ENCODE measurements at regions not wholly inside any gene's neighbourhood (a gene's known extent, or its start where the extent isn't known, plus 50 kb on each side); places are given as distances from the start of the nearest gene placed in this dataset.

GRCh38 chr14:98510392-98510791 is 761.6 kb downstream of the BCL11B start:
- no peak overlapping the region for H3K27ac ChIP-seq (ENCODE audit: low read depth, low read length)
- H3K9ac ChIP-seq (ENCODE audit: low read length), result no peak overlapping the region
- no peak overlapping the region for H3K4ac ChIP-seq (ENCODE audit: low read depth, low read length)
- H3K79me1 ChIP-seq (ENCODE audit: low read length), result no peaks in the 10 kb centered on the region
- no peak overlapping the region for H2AK5ac ChIP-seq (ENCODE audit: low read length)
- no peak overlapping the region for H3K4me2 ChIP-seq (ENCODE audit: low read length)
- H2BK5ac ChIP-seq (ENCODE audit: low read depth, low read length, poor library complexity), result no peak overlapping the region
- H4K8ac ChIP-seq (ENCODE audit: low read depth, low read length), result no peak overlapping the region
- no peaks in the 10 kb centered on the region for H3K79me2 ChIP-seq (ENCODE audit: control insufficient read depth, insufficient read depth, low read length, poor library complexity)
- H4K12ac ChIP-seq (ENCODE audit: low read depth, low read length), result no peak overlapping the region
- no peak overlapping the region for H2BK12ac ChIP-seq (ENCODE audit: low read length)
- H3K18ac ChIP-seq (ENCODE audit: low read length), result no peak overlapping the region
- H2AFZ ChIP-seq (ENCODE audit: insufficient read depth, low read length, poor library complexity), result no peak overlapping the region
- H3K4me3 ChIP-seq (ENCODE audit: low read depth, low read length), result no peak overlapping the region
- H3K36me3 ChIP-seq (ENCODE audit: control insufficient read depth in 1 of 2, insufficient read depth in 2 of 2, low read length in 2 of 2), result no peaks in the 10 kb centered on the region
- H3K27me3 ChIP-seq (ENCODE audit: insufficient read depth, low read length), result no peaks in the 10 kb centered on the region
- H3K14ac ChIP-seq (ENCODE audit: low read length), result no peak overlapping the region
- H3K4me1 ChIP-seq (ENCODE audit: control insufficient read depth in 1 of 2, insufficient read depth in 2 of 2, low read length in 2 of 2), result no peaks in the 10 kb centered on the region
- H4K91ac ChIP-seq (ENCODE audit: low read depth, low read length), result no peak overlapping the region
- no peak overlapping the region for H2BK120ac ChIP-seq (ENCODE audit: insufficient read depth, low read length, poor library complexity)
- no peaks in the 10 kb centered on the region for H3K9me3 ChIP-seq (ENCODE audit: insufficient read depth, low read depth, low read length)
- no peak overlapping the region for H3K23ac ChIP-seq (ENCODE audit: low read length)
- WGBS (ENCODE audit: extremely low coverage, insufficient coverage, insufficient read length), result no CpG with 5 or more reads among the region's 3 CpGs
- no peak for DNase-seq

DNA sequence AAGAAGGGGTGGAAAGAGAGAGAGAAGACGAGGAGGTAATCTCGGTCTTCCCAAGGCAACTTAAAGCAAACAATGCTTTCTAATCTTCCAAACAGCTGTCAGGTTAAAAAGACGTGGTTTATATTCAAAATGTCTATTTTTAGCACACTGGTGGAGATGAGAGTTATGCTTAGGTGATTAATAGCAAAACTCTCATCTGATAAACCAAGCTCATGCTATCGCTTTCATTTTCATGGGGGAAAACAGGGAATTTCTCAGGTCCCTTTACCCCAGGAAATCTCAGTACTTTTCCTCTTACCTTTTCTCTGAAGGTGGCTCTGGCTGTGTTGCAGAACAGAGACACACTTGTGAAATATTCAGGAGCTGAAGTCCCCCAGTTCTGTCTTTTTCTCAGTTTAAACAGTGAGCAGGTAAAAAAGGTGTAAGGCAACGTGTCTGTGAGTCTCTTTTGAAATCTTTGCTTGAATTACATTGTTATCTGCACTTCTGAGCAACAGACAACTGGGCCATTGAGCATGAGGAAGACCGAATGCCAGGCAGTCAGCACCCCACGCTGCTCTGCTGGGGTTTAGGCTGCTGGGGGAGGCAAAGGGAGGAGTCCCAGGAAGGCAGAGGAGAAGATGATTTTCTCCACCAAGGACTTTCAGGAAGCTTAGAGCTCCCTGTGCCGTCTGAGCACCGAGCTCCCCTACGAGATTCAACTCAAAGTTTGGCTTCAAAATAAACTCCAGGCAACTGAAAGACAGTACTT is 759.3 kb downstream of the BCL11B start:
- H2BK120ac ChIP-seq (ENCODE audit: insufficient read depth, low read length, poor library complexity), result no peak overlapping the region
- H3K4ac ChIP-seq (ENCODE audit: low read depth, low read length), result no peak overlapping the region
- H2BK5ac ChIP-seq (ENCODE audit: low read depth, low read length, poor library complexity), result no peak overlapping the region
- no peak overlapping the region for H4K91ac ChIP-seq (ENCODE audit: low read depth, low read length)
- no peaks in the 10 kb centered on the region for H3K4me1 ChIP-seq (ENCODE audit: control insufficient read depth in 1 of 2, insufficient read depth in 2 of 2, low read length in 2 of 2)
- H3K18ac ChIP-seq (ENCODE audit: low read length), result no peak overlapping the region
- no peak overlapping the region for H2BK12ac ChIP-seq (ENCODE audit: low read length)
- H3K23ac ChIP-seq (ENCODE audit: low read length), result no peak overlapping the region
- H2AFZ ChIP-seq (ENCODE audit: insufficient read depth, low read length, poor library complexity), result no peak overlapping the region
- no peak overlapping the region for H3K4me3 ChIP-seq (ENCODE audit: low read depth, low read length)
- no peak overlapping the region for H3K14ac ChIP-seq (ENCODE audit: low read length)
- H3K9me3 ChIP-seq (ENCODE audit: insufficient read depth, low read depth, low read length), result no peaks in the 10 kb centered on the region
- no peaks in the 10 kb centered on the region for H3K36me3 ChIP-seq (ENCODE audit: control insufficient read depth in 1 of 2, insufficient read depth in 2 of 2, low read length in 2 of 2)
- no peak for DNase-seq
- no CpG with 5 or more reads among the region's 10 CpGs for WGBS (ENCODE audit: extremely low coverage, insufficient coverage, insufficient read length)
- H3K79me2 ChIP-seq (ENCODE audit: control insufficient read depth, insufficient read depth, low read length, poor library complexity), result no peaks in the 10 kb centered on the region
- H3K9ac ChIP-seq (ENCODE audit: low read length), result no peak overlapping the region
- no peak overlapping the region for H4K12ac ChIP-seq (ENCODE audit: low read depth, low read length)
- H3K27ac ChIP-seq (ENCODE audit: low read depth, low read length), result no peak overlapping the region
- H3K79me1 ChIP-seq (ENCODE audit: low read length), result no peaks in the 10 kb centered on the region
- H3K27me3 ChIP-seq (ENCODE audit: insufficient read depth, low read length), result no peaks in the 10 kb centered on the region
- H2AK5ac ChIP-seq (ENCODE audit: low read length), result no peak overlapping the region
- H3K4me2 ChIP-seq (ENCODE audit: low read length), result no peak overlapping the region
- H4K8ac ChIP-seq (ENCODE audit: low read depth, low read length), result no peak overlapping the region

DNA sequence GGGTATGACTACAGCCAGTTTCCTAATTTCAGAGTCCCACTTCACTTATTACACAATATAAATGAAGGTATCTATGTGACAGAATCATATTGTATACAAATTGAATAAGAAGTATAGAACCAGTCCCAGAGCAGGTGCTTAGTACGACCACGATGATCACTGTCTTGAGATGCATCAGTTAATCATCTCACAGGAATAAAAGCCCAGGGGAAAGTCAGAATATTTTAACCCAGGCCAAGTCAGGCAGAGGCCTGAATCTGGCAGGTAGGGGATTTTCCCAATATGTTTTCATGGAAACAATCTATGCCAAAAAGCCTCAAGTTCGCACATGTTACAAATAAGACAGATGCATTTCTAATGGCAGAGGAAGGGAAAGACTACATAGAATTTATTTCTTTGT is 758.4 kb downstream of the BCL11B start:
- H3K14ac ChIP-seq (ENCODE audit: low read length), result no peak overlapping the region
- no CpG with 5 or more reads among the region's 3 CpGs for WGBS (ENCODE audit: extremely low coverage, insufficient coverage, insufficient read length)
- H2AK5ac ChIP-seq (ENCODE audit: low read length), result no peak overlapping the region
- no peak overlapping the region for H2AFZ ChIP-seq (ENCODE audit: insufficient read depth, low read length, poor library complexity)
- no peak for DNase-seq
- H3K27me3 ChIP-seq (ENCODE audit: insufficient read depth, low read length), result no peaks in the 10 kb centered on the region
- no peak overlapping the region for H3K18ac ChIP-seq (ENCODE audit: low read length)
- no peak overlapping the region for H3K4ac ChIP-seq (ENCODE audit: low read depth, low read length)
- H2BK12ac ChIP-seq (ENCODE audit: low read length), result no peak overlapping the region
- no peak overlapping the region for H2BK120ac ChIP-seq (ENCODE audit: insufficient read depth, low read length, poor library complexity)
- no peaks in the 10 kb centered on the region for H3K79me2 ChIP-seq (ENCODE audit: control insufficient read depth, insufficient read depth, low read length, poor library complexity)
- H2BK5ac ChIP-seq (ENCODE audit: low read depth, low read length, poor library complexity), result no peak overlapping the region
- no peak overlapping the region for H3K4me2 ChIP-seq (ENCODE audit: low read length)
- H3K79me1 ChIP-seq (ENCODE audit: low read length), result no peaks in the 10 kb centered on the region
- no peak overlapping the region for H3K23ac ChIP-seq (ENCODE audit: low read length)
- H3K9ac ChIP-seq (ENCODE audit: low read length), result no peak overlapping the region
- H3K27ac ChIP-seq (ENCODE audit: low read depth, low read length), result no peak overlapping the region
- no peaks in the 10 kb centered on the region for H3K9me3 ChIP-seq (ENCODE audit: insufficient read depth, low read depth, low read length)
- H4K8ac ChIP-seq (ENCODE audit: low read depth, low read length), result no peak overlapping the region
- no peaks in the 10 kb centered on the region for H3K4me1 ChIP-seq (ENCODE audit: control insufficient read depth in 1 of 2, insufficient read depth in 2 of 2, low read length in 2 of 2)
- no peaks in the 10 kb centered on the region for H3K36me3 ChIP-seq (ENCODE audit: control insufficient read depth in 1 of 2, insufficient read depth in 2 of 2, low read length in 2 of 2)
- H3K4me3 ChIP-seq (ENCODE audit: low read depth, low read length), result no peak overlapping the region
- no peak overlapping the region for H4K91ac ChIP-seq (ENCODE audit: low read depth, low read length)
- H4K12ac ChIP-seq (ENCODE audit: low read depth, low read length), result no peak overlapping the region

GRCh38 chr14:98514016-98514415 is 758.0 kb downstream of the BCL11B start:
- H2AFZ ChIP-seq (ENCODE audit: insufficient read depth, low read length, poor library complexity), result no peak overlapping the region
- no peaks in the 10 kb centered on the region for H3K4me1 ChIP-seq (ENCODE audit: control insufficient read depth in 1 of 2, insufficient read depth in 2 of 2, low read length in 2 of 2)
- no peak overlapping the region for H3K4me3 ChIP-seq (ENCODE audit: low read depth, low read length)
- H4K12ac ChIP-seq (ENCODE audit: low read depth, low read length), result no peak overlapping the region
- no peak overlapping the region for H3K27ac ChIP-seq (ENCODE audit: low read depth, low read length)
- H3K27me3 ChIP-seq (ENCODE audit: insufficient read depth, low read length), result no peaks in the 10 kb centered on the region
- no peaks in the 10 kb centered on the region for H3K79me1 ChIP-seq (ENCODE audit: low read length)
- H2BK120ac ChIP-seq (ENCODE audit: insufficient read depth, low read length, poor library complexity), result no peak overlapping the region
- H3K4ac ChIP-seq (ENCODE audit: low read depth, low read length), result no peak overlapping the region
- no peaks in the 10 kb centered on the region for H3K9me3 ChIP-seq (ENCODE audit: insufficient read depth, low read depth, low read length)
- H3K23ac ChIP-seq (ENCODE audit: low read length), result no peak overlapping the region
- H4K91ac ChIP-seq (ENCODE audit: low read depth, low read length), result no peak overlapping the region
- no peaks in the 10 kb centered on the region for H3K79me2 ChIP-seq (ENCODE audit: control insufficient read depth, insufficient read depth, low read length, poor library complexity)
- H3K4me2 ChIP-seq (ENCODE audit: low read length), result no peak overlapping the region
- H2AK5ac ChIP-seq (ENCODE audit: low read length), result no peak overlapping the region
- H3K36me3 ChIP-seq (ENCODE audit: control insufficient read depth in 1 of 2, insufficient read depth in 2 of 2, low read length in 2 of 2), result no peaks in the 10 kb centered on the region
- no peak overlapping the region for H4K8ac ChIP-seq (ENCODE audit: low read depth, low read length)
- no peak overlapping the region for H2BK12ac ChIP-seq (ENCODE audit: low read length)
- H3K14ac ChIP-seq (ENCODE audit: low read length), result no peak overlapping the region
- DNase-seq, result no peak
- no peak overlapping the region for H2BK5ac ChIP-seq (ENCODE audit: low read depth, low read length, poor library complexity)
- H3K18ac ChIP-seq (ENCODE audit: low read length), result no peak overlapping the region
- no peak overlapping the region for H3K9ac ChIP-seq (ENCODE audit: low read length)
